ENCODE measurements at regions not wholly inside any gene's neighbourhood (a gene's known extent, or its start where the extent isn't known, plus 50 kb on each side); places are given as distances from the start of the nearest gene placed in this dataset.

GRCh38 chr7:94236960-94237359 lies 157.7 kb upstream of the COL1A2 start:
- H3K9me3 ChIP-seq (replicated peaks in 1 of 2; ENCODE audit: control insufficient read depth in 1 of 2, insufficient read depth in 1 of 2, low read length in 2 of 2) = no peaks in the 10 kb centered on the region
- H3K79me2 ChIP-seq (ENCODE audit: insufficient read depth, low read length) = no peaks in the 10 kb centered on the region
- Mint-ChIP-seq H3K4me3 (no peak overlapping the region), H3K27ac (no peak overlapping the region), H3K9me3 (peaks cover 0 to 2% (median 0%) of the 10 kb centered on the region in 7 donors), H3K4me1 (peaks cover 7% of the 10 kb centered on the region), H3K27me3 (ENCODE audit: low read depth in 3 of 3) (peaks cover 0 to 4% (median 2%) of the 10 kb centered on the region in 3 donors), H3K36me3 (no peaks in the 10 kb centered on the region)
- no peaks in the 10 kb centered on the region for H3K27me3 ChIP-seq (ENCODE audit: control insufficient read depth in 2 of 2, insufficient read depth in 2 of 2, low read length in 2 of 2)
- no peak overlapping the region for H3K27ac ChIP-seq (ENCODE audit: low read depth in 1 of 2, low read length in 2 of 2)
- TF ChIP-seq CTCF (IDR thresholded peaks at IDR 0.05) = no peak
- H3K4me3 ChIP-seq (replicated peaks in 1 of 3; ENCODE audit: low read depth in 2 of 3, low read length in 3 of 3) = no peak overlapping the region
- DNase-seq = no peak
- H2AFZ ChIP-seq (ENCODE audit: insufficient read depth, low read depth, low read length, poor library complexity, severe bottlenecking) = no peak overlapping the region
- intact Hi-C loops (cut with micrococcal nuclease) = no loop called here
- no CpG with 5 or more reads among the region's 2 CpGs for WGBS (ENCODE audit: insufficient coverage)
- H4K20me1 ChIP-seq (ENCODE audit: insufficient read depth, low read length) = no peaks in the 10 kb centered on the region
- no peak overlapping the region for H3K9ac ChIP-seq (ENCODE audit: insufficient read depth, low read length, poor library complexity, severe bottlenecking)
- H3K4me1 ChIP-seq (ENCODE audit: control insufficient read depth in 1 of 2, insufficient read depth in 2 of 2, low read length in 2 of 2) = peaks cover 3 to 5% of the 10 kb centered on the region in 2 donors
- no peaks in the 10 kb centered on the region for H3K36me3 ChIP-seq (replicated peaks in 1 of 2; ENCODE audit: control insufficient read depth in 1 of 2, insufficient read depth in 2 of 2, low read length in 2 of 2)
- no peak overlapping the region for H3K4me2 ChIP-seq (replicated peaks; ENCODE audit: extremely low read depth, low read length, poor library complexity, severe bottlenecking)

DNA sequence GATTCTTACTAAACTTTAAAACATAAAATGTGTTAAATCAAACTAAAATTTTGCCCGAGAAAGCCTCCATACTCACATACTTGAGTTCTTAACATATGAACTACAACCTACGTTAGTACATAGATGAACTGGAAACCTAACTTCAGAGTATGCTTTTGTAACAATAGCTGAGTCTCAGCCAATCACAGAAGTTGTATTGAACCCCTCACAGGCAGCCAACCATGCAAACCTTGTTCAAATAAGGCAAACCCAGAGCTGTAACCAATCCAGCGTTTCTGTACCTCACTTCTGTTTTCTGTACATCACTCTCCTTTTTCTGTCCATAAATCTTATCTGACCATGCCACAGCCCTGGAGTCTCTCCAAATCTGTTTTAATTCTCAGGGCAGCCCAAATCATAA lies 157.3 kb upstream of the COL1A2 start:
- no peaks in the 10 kb centered on the region for H3K79me2 ChIP-seq (ENCODE audit: insufficient read depth, low read length)
- H3K4me3 Mint-ChIP-seq = no peak overlapping the region
- H3K9ac ChIP-seq (ENCODE audit: insufficient read depth, low read length, poor library complexity, severe bottlenecking) = no peak overlapping the region
- peaks cover 7% of the 10 kb centered on the region for H3K4me1 Mint-ChIP-seq
- H3K27ac Mint-ChIP-seq = no peak overlapping the region
- H3K27ac ChIP-seq (ENCODE audit: low read depth in 1 of 2, low read length in 2 of 2) = no peak overlapping the region
- WGBS (ENCODE audit: insufficient coverage) = 0% methylated on average over 1 of the region's 3 CpGs
- H3K9me3 Mint-ChIP-seq = peaks cover 0 to 2% (median 0%) of the 10 kb centered on the region in 7 donors
- H4K20me1 ChIP-seq (ENCODE audit: insufficient read depth, low read length) = no peaks in the 10 kb centered on the region
- H3K36me3 ChIP-seq (replicated peaks in 1 of 2; ENCODE audit: control insufficient read depth in 1 of 2, insufficient read depth in 2 of 2, low read length in 2 of 2) = no peaks in the 10 kb centered on the region
- peaks cover 3 to 5% of the 10 kb centered on the region in 2 donors for H3K4me1 ChIP-seq (ENCODE audit: control insufficient read depth in 1 of 2, insufficient read depth in 2 of 2, low read length in 2 of 2)
- H3K9me3 ChIP-seq (replicated peaks in 1 of 2; ENCODE audit: control insufficient read depth in 1 of 2, insufficient read depth in 1 of 2, low read length in 2 of 2) = no peaks in the 10 kb centered on the region
- no peaks in the 10 kb centered on the region for H3K27me3 ChIP-seq (ENCODE audit: control insufficient read depth in 2 of 2, insufficient read depth in 2 of 2, low read length in 2 of 2)
- TF ChIP-seq CTCF (IDR thresholded peaks at IDR 0.05) = no peak
- intact Hi-C loops (cut with micrococcal nuclease) = no loop called here
- H3K4me2 ChIP-seq (replicated peaks; ENCODE audit: extremely low read depth, low read length, poor library complexity, severe bottlenecking) = no peak overlapping the region
- DNase-seq = no peak
- peaks cover 0 to 4% (median 2%) of the 10 kb centered on the region in 3 donors for H3K27me3 Mint-ChIP-seq (ENCODE audit: low read depth in 3 of 3)
- H3K4me3 ChIP-seq (replicated peaks in 1 of 3; ENCODE audit: low read depth in 2 of 3, low read length in 3 of 3) = no peak overlapping the region
- H2AFZ ChIP-seq (ENCODE audit: insufficient read depth, low read depth, low read length, poor library complexity, severe bottlenecking) = no peak overlapping the region
- H3K36me3 Mint-ChIP-seq = no peaks in the 10 kb centered on the region

Data from CD14-positive monocyte (primary cell).